ENCODE measurements at regions not wholly inside any gene's neighbourhood (a gene's known extent, or its start where the extent isn't known, plus 50 kb on each side); places are given as distances from the start of the nearest gene placed in this dataset.

DNA sequence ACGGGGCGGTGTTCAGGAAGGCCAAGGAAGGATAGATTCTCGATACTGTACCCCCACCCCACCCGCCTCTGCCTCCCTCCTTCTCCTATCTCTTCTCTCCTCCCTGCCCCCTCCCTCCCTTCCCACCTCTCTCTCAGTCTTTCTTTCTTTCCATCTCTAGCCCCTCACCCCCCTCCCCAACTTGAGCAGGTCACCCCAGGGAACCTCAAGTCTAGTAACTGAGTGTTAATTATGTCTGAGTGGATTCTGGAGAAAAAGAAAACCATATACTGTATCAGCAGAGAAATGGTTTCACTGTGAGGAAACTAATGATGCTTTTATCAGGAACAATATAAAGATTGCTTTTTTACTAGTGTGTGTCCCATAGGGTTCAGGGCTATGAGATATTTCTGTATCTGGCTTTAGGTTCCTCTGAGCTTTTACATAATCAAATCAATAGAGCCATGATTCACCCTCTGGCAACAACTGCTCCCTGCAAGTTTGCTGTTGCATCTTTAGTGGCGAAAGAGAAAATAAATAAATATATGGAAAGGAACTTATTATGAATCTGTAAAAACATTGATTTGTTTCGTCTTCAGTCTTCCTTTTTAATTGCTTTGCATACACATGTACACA, 639.7 kb downstream of the CCDC171 start:
- TF ChIP-seq, protein P1, sequence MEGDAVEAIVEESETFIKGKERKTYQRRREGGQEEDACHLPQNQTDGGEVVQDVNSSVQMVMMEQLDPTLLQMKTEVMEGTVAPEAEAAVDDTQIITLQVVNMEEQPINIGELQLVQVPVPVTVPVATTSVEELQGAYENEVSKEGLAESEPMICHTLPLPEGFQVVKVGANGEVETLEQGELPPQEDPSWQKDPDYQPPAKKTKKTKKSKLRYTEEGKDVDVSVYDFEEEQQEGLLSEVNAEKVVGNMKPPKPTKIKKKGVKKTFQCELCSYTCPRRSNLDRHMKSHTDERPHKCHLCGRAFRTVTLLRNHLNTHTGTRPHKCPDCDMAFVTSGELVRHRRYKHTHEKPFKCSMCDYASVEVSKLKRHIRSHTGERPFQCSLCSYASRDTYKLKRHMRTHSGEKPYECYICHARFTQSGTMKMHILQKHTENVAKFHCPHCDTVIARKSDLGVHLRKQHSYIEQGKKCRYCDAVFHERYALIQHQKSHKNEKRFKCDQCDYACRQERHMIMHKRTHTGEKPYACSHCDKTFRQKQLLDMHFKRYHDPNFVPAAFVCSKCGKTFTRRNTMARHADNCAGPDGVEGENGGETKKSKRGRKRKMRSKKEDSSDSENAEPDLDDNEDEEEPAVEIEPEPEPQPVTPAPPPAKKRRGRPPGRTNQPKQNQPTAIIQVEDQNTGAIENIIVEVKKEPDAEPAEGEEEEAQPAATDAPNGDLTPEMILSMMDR (IDR thresholded peaks at IDR 0.05) = no peak; the same call in 2 of the 3 replicates
- TF ChIP-seq EP300 (IDR thresholded peaks at IDR 0.05) (no peak), TFCP2L1 (CRISPR knock-in tag; IDR thresholded peaks at IDR 0.05) (no peak), CHD2 (IDR thresholded peaks at IDR 0.05; ENCODE audit: low read length, partially characterized antibody) (no peak)
